Activated naive CD8-positive, alpha-beta T cell treated with anti-CD3 and anti-CD28 coated beads, Interleukin-2, amount 10 ng/mL, durations not matched to agents 7 days and 5 days (primary cell): ENCODE measurements at regions not wholly inside any gene's neighbourhood (a gene's known extent, or its start where the extent isn't known, plus 50 kb on each side); places are given as distances from the start of the nearest gene placed in this dataset.
"Not testable (repeated sequence)": the region's sequence is repeated elsewhere in the genome, so short reads cannot be mapped to it uniquely, and the experiment has no call there.

ENCODE experiments used
- ATAC-seq: fragments of 150-1000 bp; cut with Tn5 transposase; one replicate; pipeline ENCODE4 v1.10.0; 2021; ENCODE audit warnings: low read depth, moderate library complexity
- POLR2A ChIA-PET: fragments of 350-600 bp; sonication (Branson Sonifier 250); formaldehyde crosslinking; loops from one replicate; lab custom pipeline; 2021; ENCODE audit warnings: antibody characterized with exemption; lab: Charles Lee
- DNase-seq: peaks from one replicate; pipeline ENCODE4 v3.0.0; 2021
- H3K27ac Mint-ChIP-seq: one replicate; pipeline ENCODE4 v1.8.0; 2022; ENCODE audit warnings: mild to moderate bottlenecking, mixed read lengths
- H3K27me3 Mint-ChIP-seq: one replicate; pipeline ENCODE4 v1.8.0; 2022; ENCODE audit warnings: mild to moderate bottlenecking, moderate library complexity, mixed read lengths
- H3K36me3 Mint-ChIP-seq: one replicate; pipeline ENCODE4 v1.8.0; 2021; ENCODE audit warnings: mild to moderate bottlenecking, mixed read lengths
- H3K4me1 Mint-ChIP-seq: one replicate; pipeline ENCODE4 v1.8.0; 2021; ENCODE audit warnings: mixed read lengths
- H3K4me3 Mint-ChIP-seq: one replicate; pipeline ENCODE4 v1.8.0; 2022; ENCODE audit warnings: mild to moderate bottlenecking, moderate library complexity, mixed read lengths
- H3K9me3 Mint-ChIP-seq: one replicate; pipeline ENCODE4 v1.8.0; 2021; ENCODE audit warnings: mixed read lengths

GRCh38 chr13:28607187-28607955 lies 51.6 kb upstream of the POMP start:
- Mint-ChIP-seq H3K9me3 (peaks cover 1% of the 10 kb centered on the region), H3K27ac (no peak overlapping the region), H3K4me3 (no peak overlapping the region), H3K4me1 (peaks cover 20% of the 10 kb centered on the region), H3K27me3 (peaks cover 13% of the 10 kb centered on the region), H3K36me3 (no peaks in the 10 kb centered on the region)
- no peak for DNase-seq
- POLR2A ChIA-PET = interaction anchor here (0.8 kb wide), 1 partner anchor 51 kb away, joined by 3 read pairs; the partner anchor contains the start of gene POMP
- ATAC-seq = no peak

GRCh38 chr13:28606466-28606865 lies 52.5 kb upstream of the POMP start:
- no peaks in the 10 kb centered on the region for H3K36me3 Mint-ChIP-seq
- ATAC-seq (no peak), DNase-seq (no peak)
- H3K9me3 Mint-ChIP-seq = peaks cover 1% of the 10 kb centered on the region
- H3K4me1 Mint-ChIP-seq = peaks cover 11% of the 10 kb centered on the region
- H3K27ac Mint-ChIP-seq = no peak overlapping the region
- POLR2A ChIA-PET = no interaction called here
- no peak overlapping the region for H3K4me3 Mint-ChIP-seq
- peaks cover 15% of the 10 kb centered on the region for H3K27me3 Mint-ChIP-seq

GRCh38 chr13:28605147-28605546 lies 53.8 kb upstream of the POMP start:
- H3K4me3 Mint-ChIP-seq, ATAC-seq, H3K36me3 Mint-ChIP-seq, POLR2A ChIA-PET, H3K9me3 Mint-ChIP-seq, H3K4me1 Mint-ChIP-seq, DNase-seq, H3K27ac Mint-ChIP-seq: not testable (repeated sequence)
- peaks cover 15% of the 10 kb centered on the region for H3K27me3 Mint-ChIP-seq

- Mint-ChIP-seq H3K27ac (no peak overlapping the region), H3K27me3 (peaks cover 15% of the 10 kb centered on the region), H3K36me3 (no peaks in the 10 kb centered on the region), H3K4me1 (no peaks in the 10 kb centered on the region), H3K4me3 (no peak overlapping the region), H3K9me3 (peaks cover 4% of the 10 kb centered on the region)
- ATAC-seq (no peak), DNase-seq (no peak)
- POLR2A ChIA-PET = no interaction called here
Measured at GRCh38 chr13:28603043-28603664, 55.8 kb upstream of the POMP start.

- DNase-seq (no peak), ATAC-seq (no peak)
- Mint-ChIP-seq H3K4me1 (no peaks in the 10 kb centered on the region), H3K4me3 (no peak overlapping the region), H3K27me3 (peaks cover 15% of the 10 kb centered on the region), H3K27ac (no peak overlapping the region), H3K9me3 (peaks cover 4% of the 10 kb centered on the region), H3K36me3 (no peaks in the 10 kb centered on the region)
- POLR2A ChIA-PET = no interaction called here
Measured at GRCh38 chr13:28602580-28602979, 56.4 kb upstream of the POMP start.

DNA sequence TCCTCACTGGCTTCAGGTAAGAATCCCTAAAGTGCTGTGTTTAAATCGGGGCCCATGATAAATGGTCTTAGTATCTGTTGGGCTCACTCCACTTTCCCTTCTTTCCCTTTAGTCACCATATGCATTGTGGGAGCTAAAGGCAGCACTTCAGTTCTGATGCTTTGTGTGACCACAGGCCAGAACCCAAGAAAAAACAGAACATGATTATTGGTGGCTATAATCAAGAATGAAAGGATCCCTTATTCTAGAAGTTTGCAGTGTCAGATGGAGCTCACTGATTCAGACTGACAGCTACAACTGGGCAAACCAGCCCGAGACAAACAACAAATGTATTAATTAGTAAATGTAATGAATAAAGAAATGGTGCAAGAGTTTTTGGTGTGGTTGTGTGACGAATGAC lies 57.3 kb upstream of the POMP start:
- ATAC-seq (no peak), DNase-seq (no peak)
- Mint-ChIP-seq H3K27ac (no peak overlapping the region), H3K27me3 (peaks cover 22% of the 10 kb centered on the region), H3K36me3 (no peaks in the 10 kb centered on the region), H3K9me3 (peaks cover 4% of the 10 kb centered on the region), H3K4me3 (no peak overlapping the region), H3K4me1 (no peaks in the 10 kb centered on the region)
- POLR2A ChIA-PET = no interaction called here

GRCh38 chr13:28597641-28598040 lies 61.3 kb upstream of the POMP start:
- POLR2A ChIA-PET = no interaction called here

DNA sequence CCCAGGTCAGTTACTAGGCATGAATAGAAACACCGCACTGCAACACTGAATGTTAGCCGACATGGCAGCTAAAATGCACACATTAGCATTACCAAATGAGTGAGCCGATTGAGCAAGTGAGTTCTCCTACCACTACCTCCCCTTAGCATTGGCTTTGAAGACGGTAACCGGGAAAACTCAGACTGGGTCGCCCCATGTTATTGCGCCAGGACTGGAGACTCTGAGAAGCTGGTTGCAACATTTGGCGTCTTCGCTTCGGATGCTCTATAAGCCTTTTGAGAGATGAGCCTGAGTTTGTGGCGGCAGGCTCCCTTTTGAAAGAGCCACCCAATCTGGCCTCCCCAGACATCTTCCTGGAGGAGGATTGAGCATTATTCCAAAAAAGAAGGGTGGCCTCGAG lies 68.5 kb upstream of the POMP start:
- Mint-ChIP-seq H3K27me3 (peaks cover 13% of the 10 kb centered on the region), H3K4me3 (no peak overlapping the region), H3K4me1 (peaks cover 3% of the 10 kb centered on the region), H3K36me3 (no peaks in the 10 kb centered on the region), H3K27ac (no peak overlapping the region), H3K9me3 (no peaks in the 10 kb centered on the region)
- no peak for DNase-seq
- POLR2A ChIA-PET = interaction anchor here (0.6 kb wide), 1 partner anchor 29 kb away, joined by 3 read pairs; no protein-coding TSS in a partner anchor
- no peak for ATAC-seq

More at GRCh38 chr13:28597641-28598040, 61.3 kb upstream of the POMP start:
- no peak for ATAC-seq
- H3K27me3 Mint-ChIP-seq = peaks cover 26% of the 10 kb centered on the region
- no peak overlapping the region for H3K4me3 Mint-ChIP-seq
- peaks cover 2% of the 10 kb centered on the region for H3K9me3 Mint-ChIP-seq
- H3K36me3 Mint-ChIP-seq = no peaks in the 10 kb centered on the region
- no peak for DNase-seq
- H3K27ac Mint-ChIP-seq = no peak overlapping the region
- no peaks in the 10 kb centered on the region for H3K4me1 Mint-ChIP-seq

- Mint-ChIP-seq H3K4me1 (peaks cover 6% of the 10 kb centered on the region), H3K36me3 (no peaks in the 10 kb centered on the region), H3K27ac (no peak overlapping the region), H3K4me3 (no peak overlapping the region), H3K27me3 (peaks cover 5% of the 10 kb centered on the region), H3K9me3 (no peaks in the 10 kb centered on the region)
- no peak for DNase-seq
- ATAC-seq = no peak
- POLR2A ChIA-PET = no interaction called here
Measured at GRCh38 chr13:28588296-28588695, 70.6 kb upstream of the POMP start.

- POLR2A ChIA-PET = no interaction called here
- peaks cover 5% of the 10 kb centered on the region for H3K27me3 Mint-ChIP-seq
- peaks cover 14% of the 10 kb centered on the region for H3K4me1 Mint-ChIP-seq
- no peak for ATAC-seq
- no peak for DNase-seq
- H3K36me3 Mint-ChIP-seq = no peaks in the 10 kb centered on the region
- no peaks in the 10 kb centered on the region for H3K9me3 Mint-ChIP-seq
- no peak overlapping the region for H3K27ac Mint-ChIP-seq
- no peak overlapping the region for H3K4me3 Mint-ChIP-seq
Measured at GRCh38 chr13:28587174-28587540, 71.8 kb upstream of the POMP start.

- Mint-ChIP-seq H3K27me3 (peaks cover 5% of the 10 kb centered on the region), H3K4me3 (no peak overlapping the region), H3K36me3 (no peaks in the 10 kb centered on the region), H3K9me3 (no peaks in the 10 kb centered on the region), H3K4me1 (peaks cover 14% of the 10 kb centered on the region), H3K27ac (no peak overlapping the region)
- POLR2A ChIA-PET = no interaction called here
- DNase-seq = no peak
- ATAC-seq = no peak
Measured at GRCh38 chr13:28586439-28587173, 72.3 kb upstream of the POMP start.

- ATAC-seq (no peak), DNase-seq (no peak)
- no peaks in the 10 kb centered on the region for H3K36me3 Mint-ChIP-seq
- peaks cover 14% of the 10 kb centered on the region for H3K4me1 Mint-ChIP-seq
- H3K4me3 Mint-ChIP-seq = no peak overlapping the region
- H3K27ac Mint-ChIP-seq = no peak overlapping the region
- no peaks in the 10 kb centered on the region for H3K9me3 Mint-ChIP-seq
- H3K27me3 Mint-ChIP-seq = peaks cover 3% of the 10 kb centered on the region
- POLR2A ChIA-PET = no interaction called here
Measured at GRCh38 chr13:28585561-28585960, 73.4 kb upstream of the POMP start.

- no peaks in the 10 kb centered on the region for H3K9me3 Mint-ChIP-seq
- ATAC-seq (no peak), DNase-seq (no peak)
- POLR2A ChIA-PET = no interaction called here
- H3K4me1 Mint-ChIP-seq = peaks cover 14% of the 10 kb centered on the region
- no peaks in the 10 kb centered on the region for H3K36me3 Mint-ChIP-seq
- no peak overlapping the region for H3K27ac Mint-ChIP-seq
- no peak overlapping the region for H3K4me3 Mint-ChIP-seq
- peaks cover 3% of the 10 kb centered on the region for H3K27me3 Mint-ChIP-seq
Measured at GRCh38 chr13:28584873-28585381, 74.0 kb upstream of the POMP start.
